HG03378 (cell line): ENCODE measurements at regions not wholly inside any gene's neighbourhood (a gene's known extent, or its start where the extent isn't known, plus 50 kb on each side); places are given as distances from the start of the nearest gene placed in this dataset.

Experiments used
- ATAC-seq: cut with Tn5 transposase; IDR thresholded peaks from one replicate; pipeline ENCODE4 v1.9.1; 2021; ENCODE audit warnings: mild to moderate bottlenecking, moderate library complexity; ENCODE audit not compliant: unreplicated experiment

- ATAC-seq: no peak
Measured at GRCh38 chr10:36254199-36254598, 612.1 kb upstream of the FZD8 start.

GRCh38 chr10:36253731-36254130 is 611.6 kb upstream of the FZD8 start:
- no peak for ATAC-seq

GRCh38 chr10:36251068-36251467 is 609.0 kb upstream of the FZD8 start:
- no peak for ATAC-seq

- no peak for ATAC-seq
Measured at GRCh38 chr10:36248304-36248981, 606.3 kb upstream of the FZD8 start.

GRCh38 chr10:36247478-36247877 is 605.4 kb upstream of the FZD8 start:
- ATAC-seq: no peak

- no peak for ATAC-seq
Measured at GRCh38 chr10:36236931-36237330, 594.8 kb upstream of the FZD8 start.

GRCh38 chr10:36236341-36236740 is 594.2 kb upstream of the FZD8 start:
- no peak for ATAC-seq

GRCh38 chr10:36232935-36233334 is 590.8 kb upstream of the FZD8 start:
- ATAC-seq: no peak

GRCh38 chr10:36224431-36224985 is 582.4 kb upstream of the FZD8 start:
- no peak for ATAC-seq

- ATAC-seq: no peak
Measured at GRCh38 chr10:36221101-36221500, 579.0 kb upstream of the FZD8 start.

GRCh38 chr10:36220151-36220550 is 578.1 kb upstream of the FZD8 start:
- no peak for ATAC-seq

GRCh38 chr10:36211856-36212255 is 569.8 kb upstream of the FZD8 start:
- ATAC-seq: no peak

GRCh38 chr10:36209480-36209879 is 567.4 kb upstream of the FZD8 start:
- ATAC-seq: no peak

- no peak for ATAC-seq
Measured at GRCh38 chr10:36202881-36203280, 560.8 kb upstream of the FZD8 start.

GRCh38 chr10:36200577-36200976 is 558.5 kb upstream of the FZD8 start:
- ATAC-seq: no peak

GRCh38 chr10:36198322-36198721 is 556.2 kb upstream of the FZD8 start:
- ATAC-seq: no peak

- ATAC-seq: no peak
Measured at GRCh38 chr10:36195364-36195763, 553.3 kb upstream of the FZD8 start.

- no peak for ATAC-seq
Measured at GRCh38 chr10:36194276-36194675, 552.2 kb upstream of the FZD8 start.

- ATAC-seq: no peak
Measured at GRCh38 chr10:36191009-36191408, 548.9 kb upstream of the FZD8 start.

- ATAC-seq: no peak
Measured at GRCh38 chr10:36188461-36188860, 546.4 kb upstream of the FZD8 start.

GRCh38 chr10:36188080-36188453 is 546.0 kb upstream of the FZD8 start:
- no peak for ATAC-seq

GRCh38 chr10:36187380-36188079 is 545.4 kb upstream of the FZD8 start:
- no peak for ATAC-seq
